GM23248 (cell line): ENCODE measurements at regions not wholly inside any gene's neighbourhood (a gene's known extent, or its start where the extent isn't known, plus 50 kb on each side); places are given as distances from the start of the nearest gene placed in this dataset.

Source experiments
- EZH2 ChIP-seq: fragments of 200-600 bp; sonication (generic); IDR thresholded peaks from 2 replicates; pipeline ENCODE4 v1.6.1; 2018; ENCODE audit warnings: antibody characterized with exemption, mild to moderate bottlenecking; ENCODE audit not compliant: insufficient read depth, poor library complexity, severe bottlenecking
- EZH2phosphoT487 ChIP-seq: fragments of 200-600 bp; sonication (generic); IDR thresholded peaks from 2 replicates; pipeline ENCODE4 v1.6.1; 2018; ENCODE audit warnings: antibody characterized with exemption, moderate library complexity, mild to moderate bottlenecking, low read depth; ENCODE audit not compliant: insufficient read depth

DNA sequence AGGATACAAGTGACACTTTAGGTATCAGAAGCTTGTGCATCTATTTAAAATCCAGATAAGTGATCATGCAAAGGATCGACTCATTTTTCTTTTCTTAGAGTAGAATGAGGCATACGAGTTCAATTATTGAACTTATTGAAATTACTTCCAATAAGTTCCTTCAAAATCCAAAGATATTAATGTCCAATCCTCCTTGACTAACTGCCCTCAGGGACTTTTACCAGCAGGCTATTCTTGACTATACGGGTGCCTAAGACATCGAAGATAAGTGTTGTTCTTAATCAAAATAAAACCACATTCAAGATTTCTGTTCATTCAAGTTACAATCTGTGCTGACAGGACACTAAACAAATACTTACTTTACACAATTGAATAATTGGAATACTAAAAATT is 74.5 kb upstream of the SP4 start:
- TF ChIP-seq EZH2phosphoT487, result no peak
- TF ChIP-seq EZH2, result no peak
